HepG2 (cell line): ENCODE measurements at regions not wholly inside any gene's neighbourhood (a gene's known extent, or its start where the extent isn't known, plus 50 kb on each side); places are given as distances from the start of the nearest gene placed in this dataset.

ENCODE experiments used
- CBFB ChIP-seq: sonication (generic); formaldehyde crosslinking; IDR thresholded peaks from 2 replicates; pipeline ENCODE4 v1.4.0; 2020; ENCODE audit warnings: missing genetic modification reagents
- FOXA3 ChIP-seq: IDR thresholded peaks from 2 replicates; pipeline ENCODE4 v1.6.1; 2016; ENCODE audit warnings: missing genetic modification reagents, missing compliant biosample characterization
- KAT8 ChIP-seq: IDR thresholded peaks from 2 replicates; pipeline ENCODE4 v1.6.1; 2016; ENCODE audit warnings: missing genetic modification reagents, missing compliant biosample characterization
- KLF15 ChIP-seq: sonication (generic); formaldehyde crosslinking; IDR thresholded peaks from 2 replicates; pipeline ENCODE4 v1.8.1; 2023; ENCODE audit warnings: borderline replicate concordance, mild to moderate bottlenecking, inconsistent platforms, missing genetic modification reagents, mixed read lengths
- RARG ChIP-seq: sonication (generic); formaldehyde crosslinking; IDR thresholded peaks from 2 replicates; pipeline ENCODE4 v1.4.0; 2020; ENCODE audit warnings: low read depth, mild to moderate bottlenecking, missing genetic modification reagents
- SIN3B ChIP-seq: fragments of 150-350 bp; IDR thresholded peaks from 2 replicates; pipeline ENCODE4 v1.6.1; 2014; ENCODE audit warnings: low read length
- XBP1 ChIP-seq: sonication (generic); formaldehyde crosslinking; IDR thresholded peaks from 2 replicates; pipeline ENCODE4 v1.5.0; 2020; ENCODE audit warnings: missing genetic modification reagents
- ZFYVE20 ChIP-seq: sonication (generic); formaldehyde crosslinking; IDR thresholded peaks from 2 replicates; pipeline ENCODE4 v1.8.0; 2023; ENCODE audit warnings: low read depth, mild to moderate bottlenecking, moderate library complexity, missing genetic modification reagents, borderline replicate concordance
- ZNF17 ChIP-seq: sonication (generic); formaldehyde crosslinking; IDR thresholded peaks from 2 replicates; pipeline ENCODE4 v1.5.0; 2020; ENCODE audit warnings: mild to moderate bottlenecking, missing genetic modification reagents
- ZNF367 ChIP-seq: sonication (generic); formaldehyde crosslinking; IDR thresholded peaks from 2 replicates; pipeline ENCODE4 v1.4.0; 2020; ENCODE audit warnings: missing genetic modification reagents, borderline replicate concordance
- ZNF749 ChIP-seq: sonication (generic); formaldehyde crosslinking; IDR thresholded peaks from 2 replicates; pipeline ENCODE4 v1.8.0; 2022; ENCODE audit warnings: mild to moderate bottlenecking, missing genetic modification reagents, moderate library complexity, borderline replicate concordance
- ZNF772 ChIP-seq: sonication (generic); formaldehyde crosslinking; IDR thresholded peaks from 2 replicates; pipeline ENCODE4 v1.5.0; 2020; ENCODE audit warnings: mild to moderate bottlenecking, missing genetic modification reagents
- ZNF776 ChIP-seq: sonication (generic); formaldehyde crosslinking; IDR thresholded peaks from 2 replicates; pipeline ENCODE4 v1.4.0; 2020; ENCODE audit warnings: mild to moderate bottlenecking, missing genetic modification reagents
- TF ChIP-seq, protein P1 (sequence below): sonication (generic); formaldehyde crosslinking; IDR thresholded peaks from 2 replicates; pipeline ENCODE4 v1.4.0; 2020; ENCODE audit warnings: missing genetic modification reagents
- TF ChIP-seq, protein P2 (sequence below): sonication (generic); formaldehyde crosslinking; IDR thresholded peaks from 2 replicates; pipeline ENCODE4 v1.4.0; 2020; ENCODE audit warnings: missing genetic modification reagents, borderline replicate concordance
- TF ChIP-seq, protein P3 (sequence below): IDR thresholded peaks from 2 replicates; pipeline ENCODE4 v1.4.0; 2020; ENCODE audit warnings: mild to moderate bottlenecking, missing genetic modification reagents
- TF ChIP-seq, protein P4 (sequence below): sonication (generic); formaldehyde crosslinking; IDR thresholded peaks from 2 replicates; pipeline ENCODE4 v1.5.0; 2020; ENCODE audit warnings: mild to moderate bottlenecking, missing genetic modification reagents

DNA sequence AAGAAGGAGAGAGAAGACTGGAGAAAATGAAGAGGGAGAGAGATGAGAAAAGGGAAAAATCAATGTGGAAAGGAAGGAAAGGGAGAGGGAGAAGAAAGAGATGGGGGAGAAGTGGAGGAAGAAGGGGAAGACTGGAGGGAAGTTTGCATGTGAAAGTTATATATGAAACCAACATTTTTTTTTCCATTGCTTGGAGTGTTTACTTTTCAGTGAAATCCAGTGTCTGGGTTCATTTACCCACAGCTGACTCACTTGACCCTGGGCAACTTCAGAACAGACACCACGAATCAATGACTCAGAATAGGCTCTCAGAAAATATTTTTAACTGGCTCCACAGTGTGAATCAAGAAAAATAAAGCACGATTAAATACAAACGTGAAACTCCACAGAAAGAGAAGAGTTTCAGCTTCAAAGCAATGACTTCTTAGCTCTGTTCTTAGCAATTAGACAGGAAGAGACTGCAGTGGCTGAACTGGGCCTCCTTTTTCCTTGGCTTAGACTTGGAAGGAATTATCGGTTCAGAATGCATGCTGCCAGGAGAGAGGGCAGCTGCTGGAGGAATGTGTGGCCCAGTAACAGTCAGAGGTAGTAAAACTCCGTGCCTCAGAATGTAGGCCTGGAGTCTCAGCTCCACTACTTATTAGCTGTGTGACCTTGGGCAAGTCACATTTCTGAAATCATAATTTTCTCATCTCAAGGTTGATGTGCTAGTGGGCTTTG lies 237.5 kb downstream of the MIAT start (continued):
- TF ChIP-seq, protein P1, sequence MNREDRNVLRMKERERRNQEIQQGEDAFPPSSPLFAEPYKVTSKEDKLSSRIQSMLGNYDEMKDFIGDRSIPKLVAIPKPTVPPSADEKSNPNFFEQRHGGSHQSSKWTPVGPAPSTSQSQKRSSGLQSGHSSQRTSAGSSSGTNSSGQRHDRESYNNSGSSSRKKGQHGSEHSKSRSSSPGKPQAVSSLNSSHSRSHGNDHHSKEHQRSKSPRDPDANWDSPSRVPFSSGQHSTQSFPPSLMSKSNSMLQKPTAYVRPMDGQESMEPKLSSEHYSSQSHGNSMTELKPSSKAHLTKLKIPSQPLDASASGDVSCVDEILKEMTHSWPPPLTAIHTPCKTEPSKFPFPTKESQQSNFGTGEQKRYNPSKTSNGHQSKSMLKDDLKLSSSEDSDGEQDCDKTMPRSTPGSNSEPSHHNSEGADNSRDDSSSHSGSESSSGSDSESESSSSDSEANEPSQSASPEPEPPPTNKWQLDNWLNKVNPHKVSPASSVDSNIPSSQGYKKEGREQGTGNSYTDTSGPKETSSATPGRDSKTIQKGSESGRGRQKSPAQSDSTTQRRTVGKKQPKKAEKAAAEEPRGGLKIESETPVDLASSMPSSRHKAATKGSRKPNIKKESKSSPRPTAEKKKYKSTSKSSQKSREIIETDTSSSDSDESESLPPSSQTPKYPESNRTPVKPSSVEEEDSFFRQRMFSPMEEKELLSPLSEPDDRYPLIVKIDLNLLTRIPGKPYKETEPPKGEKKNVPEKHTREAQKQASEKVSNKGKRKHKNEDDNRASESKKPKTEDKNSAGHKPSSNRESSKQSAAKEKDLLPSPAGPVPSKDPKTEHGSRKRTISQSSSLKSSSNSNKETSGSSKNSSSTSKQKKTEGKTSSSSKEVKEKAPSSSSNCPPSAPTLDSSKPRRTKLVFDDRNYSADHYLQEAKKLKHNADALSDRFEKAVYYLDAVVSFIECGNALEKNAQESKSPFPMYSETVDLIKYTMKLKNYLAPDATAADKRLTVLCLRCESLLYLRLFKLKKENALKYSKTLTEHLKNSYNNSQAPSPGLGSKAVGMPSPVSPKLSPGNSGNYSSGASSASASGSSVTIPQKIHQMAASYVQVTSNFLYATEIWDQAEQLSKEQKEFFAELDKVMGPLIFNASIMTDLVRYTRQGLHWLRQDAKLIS (CRISPR knock-in tag), result no peak
- TF ChIP-seq ZNF17 (CRISPR knock-in tag) (no peak), ZNF776 (CRISPR knock-in tag) (no peak), FOXA3 (CRISPR knock-in tag) (peak; percentile 50; the same call in 1 of the 2 replicates), CBFB (CRISPR knock-in tag) (no peak), ZNF749 (CRISPR knock-in tag) (no peak), SIN3B (no peak), ZNF367 (CRISPR knock-in tag) (no peak), KAT8 (CRISPR knock-in tag) (no peak), ZFYVE20 (CRISPR knock-in tag) (no peak), XBP1 (no peak), KLF15 (no peak), RARG (CRISPR knock-in tag) (no peak), ZNF772 (CRISPR knock-in tag) (no peak)
- TF ChIP-seq, protein P2, sequence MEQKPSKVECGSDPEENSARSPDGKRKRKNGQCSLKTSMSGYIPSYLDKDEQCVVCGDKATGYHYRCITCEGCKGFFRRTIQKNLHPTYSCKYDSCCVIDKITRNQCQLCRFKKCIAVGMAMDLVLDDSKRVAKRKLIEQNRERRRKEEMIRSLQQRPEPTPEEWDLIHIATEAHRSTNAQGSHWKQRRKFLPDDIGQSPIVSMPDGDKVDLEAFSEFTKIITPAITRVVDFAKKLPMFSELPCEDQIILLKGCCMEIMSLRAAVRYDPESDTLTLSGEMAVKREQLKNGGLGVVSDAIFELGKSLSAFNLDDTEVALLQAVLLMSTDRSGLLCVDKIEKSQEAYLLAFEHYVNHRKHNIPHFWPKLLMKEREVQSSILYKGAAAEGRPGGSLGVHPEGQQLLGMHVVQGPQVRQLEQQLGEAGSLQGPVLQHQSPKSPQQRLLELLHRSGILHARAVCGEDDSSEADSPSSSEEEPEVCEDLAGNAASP (CRISPR knock-in tag), result no peak
- TF ChIP-seq, protein P3, sequence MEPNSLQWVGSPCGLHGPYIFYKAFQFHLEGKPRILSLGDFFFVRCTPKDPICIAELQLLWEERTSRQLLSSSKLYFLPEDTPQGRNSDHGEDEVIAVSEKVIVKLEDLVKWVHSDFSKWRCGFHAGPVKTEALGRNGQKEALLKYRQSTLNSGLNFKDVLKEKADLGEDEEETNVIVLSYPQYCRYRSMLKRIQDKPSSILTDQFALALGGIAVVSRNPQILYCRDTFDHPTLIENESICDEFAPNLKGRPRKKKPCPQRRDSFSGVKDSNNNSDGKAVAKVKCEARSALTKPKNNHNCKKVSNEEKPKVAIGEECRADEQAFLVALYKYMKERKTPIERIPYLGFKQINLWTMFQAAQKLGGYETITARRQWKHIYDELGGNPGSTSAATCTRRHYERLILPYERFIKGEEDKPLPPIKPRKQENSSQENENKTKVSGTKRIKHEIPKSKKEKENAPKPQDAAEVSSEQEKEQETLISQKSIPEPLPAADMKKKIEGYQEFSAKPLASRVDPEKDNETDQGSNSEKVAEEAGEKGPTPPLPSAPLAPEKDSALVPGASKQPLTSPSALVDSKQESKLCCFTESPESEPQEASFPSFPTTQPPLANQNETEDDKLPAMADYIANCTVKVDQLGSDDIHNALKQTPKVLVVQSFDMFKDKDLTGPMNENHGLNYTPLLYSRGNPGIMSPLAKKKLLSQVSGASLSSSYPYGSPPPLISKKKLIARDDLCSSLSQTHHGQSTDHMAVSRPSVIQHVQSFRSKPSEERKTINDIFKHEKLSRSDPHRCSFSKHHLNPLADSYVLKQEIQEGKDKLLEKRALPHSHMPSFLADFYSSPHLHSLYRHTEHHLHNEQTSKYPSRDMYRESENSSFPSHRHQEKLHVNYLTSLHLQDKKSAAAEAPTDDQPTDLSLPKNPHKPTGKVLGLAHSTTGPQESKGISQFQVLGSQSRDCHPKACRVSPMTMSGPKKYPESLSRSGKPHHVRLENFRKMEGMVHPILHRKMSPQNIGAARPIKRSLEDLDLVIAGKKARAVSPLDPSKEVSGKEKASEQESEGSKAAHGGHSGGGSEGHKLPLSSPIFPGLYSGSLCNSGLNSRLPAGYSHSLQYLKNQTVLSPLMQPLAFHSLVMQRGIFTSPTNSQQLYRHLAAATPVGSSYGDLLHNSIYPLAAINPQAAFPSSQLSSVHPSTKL (CRISPR knock-in tag), result peak; percentile 50; the same call in 1 of the 2 replicates
- TF ChIP-seq, protein P4, sequence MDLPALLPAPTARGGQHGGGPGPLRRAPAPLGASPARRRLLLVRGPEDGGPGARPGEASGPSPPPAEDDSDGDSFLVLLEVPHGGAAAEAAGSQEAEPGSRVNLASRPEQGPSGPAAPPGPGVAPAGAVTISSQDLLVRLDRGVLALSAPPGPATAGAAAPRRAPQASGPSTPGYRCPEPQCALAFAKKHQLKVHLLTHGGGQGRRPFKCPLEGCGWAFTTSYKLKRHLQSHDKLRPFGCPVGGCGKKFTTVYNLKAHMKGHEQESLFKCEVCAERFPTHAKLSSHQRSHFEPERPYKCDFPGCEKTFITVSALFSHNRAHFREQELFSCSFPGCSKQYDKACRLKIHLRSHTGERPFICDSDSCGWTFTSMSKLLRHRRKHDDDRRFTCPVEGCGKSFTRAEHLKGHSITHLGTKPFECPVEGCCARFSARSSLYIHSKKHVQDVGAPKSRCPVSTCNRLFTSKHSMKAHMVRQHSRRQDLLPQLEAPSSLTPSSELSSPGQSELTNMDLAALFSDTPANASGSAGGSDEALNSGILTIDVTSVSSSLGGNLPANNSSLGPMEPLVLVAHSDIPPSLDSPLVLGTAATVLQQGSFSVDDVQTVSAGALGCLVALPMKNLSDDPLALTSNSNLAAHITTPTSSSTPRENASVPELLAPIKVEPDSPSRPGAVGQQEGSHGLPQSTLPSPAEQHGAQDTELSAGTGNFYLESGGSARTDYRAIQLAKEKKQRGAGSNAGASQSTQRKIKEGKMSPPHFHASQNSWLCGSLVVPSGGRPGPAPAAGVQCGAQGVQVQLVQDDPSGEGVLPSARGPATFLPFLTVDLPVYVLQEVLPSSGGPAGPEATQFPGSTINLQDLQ (CRISPR knock-in tag), result no peak
